Skin of body (tissue), 1 donor: ENCODE measurements at regions not wholly inside any gene's neighbourhood (a gene's known extent, or its start where the extent isn't known, plus 50 kb on each side); places are given as distances from the start of the nearest gene placed in this dataset.

ENCODE experiments used
- DNase-seq: peaks from one replicate; lab custom pipeline; 2025; lab: John Stamatoyannopoulos, UW

DNA sequence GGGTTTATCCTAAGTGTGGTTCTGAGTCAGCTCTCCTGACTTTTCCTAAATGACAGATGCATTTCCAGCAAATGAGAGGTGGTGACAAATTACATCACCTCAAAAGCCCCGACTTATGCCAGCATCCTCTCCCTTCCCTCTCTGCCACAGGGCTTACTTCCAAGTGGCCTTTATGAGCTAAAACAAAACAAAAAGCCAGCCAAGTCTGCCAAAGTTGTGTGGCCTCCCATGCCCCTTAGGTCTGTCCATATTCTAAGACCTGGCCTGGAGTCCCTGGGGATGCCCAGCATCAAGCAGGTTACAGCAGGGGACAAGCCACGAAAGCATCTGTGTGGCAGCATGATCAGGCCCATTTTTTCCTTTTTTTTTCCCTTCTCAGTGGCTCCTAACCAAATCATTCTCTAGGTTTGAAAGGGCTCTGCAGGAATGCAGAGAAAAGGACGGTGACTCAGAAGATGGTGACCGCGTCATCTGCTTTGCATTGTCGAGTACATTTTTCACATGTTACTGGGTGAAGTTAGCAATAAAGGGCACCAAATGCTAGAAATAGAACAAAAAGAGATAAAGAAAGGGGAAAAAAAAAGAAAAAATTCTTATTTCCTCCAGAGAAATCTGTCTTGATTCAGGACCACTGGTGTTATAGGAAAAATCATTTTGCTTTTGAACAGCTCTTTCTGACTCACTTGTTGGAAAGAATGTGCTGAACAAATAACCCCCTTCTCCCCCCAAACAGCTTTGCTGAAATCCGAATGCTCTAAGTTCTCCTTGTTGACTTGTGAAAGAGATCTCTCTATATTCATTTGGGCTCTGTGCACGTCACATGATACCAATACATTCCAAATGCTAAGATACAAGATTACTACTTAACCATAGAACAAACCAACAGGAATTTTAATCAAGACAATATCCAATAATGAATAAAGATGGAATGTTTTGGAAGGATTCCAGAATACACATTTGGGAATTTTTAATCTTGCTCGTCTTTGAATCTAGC is 178.7 kb downstream of the EN1 start:
- peak; percentile 88 for DNase-seq

DNA sequence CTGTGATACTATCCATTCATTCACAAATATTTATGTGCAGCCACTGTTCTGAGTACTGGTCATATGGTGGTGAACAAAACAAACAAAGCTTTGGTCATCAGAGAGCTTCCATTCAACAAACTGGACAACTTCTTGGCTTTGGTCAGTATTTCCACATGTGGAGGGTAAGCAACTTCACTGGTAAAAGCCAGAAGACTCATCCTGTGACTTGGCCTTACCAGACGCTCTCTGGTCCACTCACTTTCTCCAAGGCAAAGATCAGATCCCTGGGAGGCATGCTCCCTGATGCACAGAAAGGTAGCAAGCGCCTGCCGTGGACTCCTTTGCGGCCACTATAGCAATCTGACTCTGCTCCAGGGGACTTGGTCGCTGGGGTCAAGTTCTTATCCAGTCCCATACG is 179.5 kb downstream of the EN1 start:
- no peak for DNase-seq

DNA sequence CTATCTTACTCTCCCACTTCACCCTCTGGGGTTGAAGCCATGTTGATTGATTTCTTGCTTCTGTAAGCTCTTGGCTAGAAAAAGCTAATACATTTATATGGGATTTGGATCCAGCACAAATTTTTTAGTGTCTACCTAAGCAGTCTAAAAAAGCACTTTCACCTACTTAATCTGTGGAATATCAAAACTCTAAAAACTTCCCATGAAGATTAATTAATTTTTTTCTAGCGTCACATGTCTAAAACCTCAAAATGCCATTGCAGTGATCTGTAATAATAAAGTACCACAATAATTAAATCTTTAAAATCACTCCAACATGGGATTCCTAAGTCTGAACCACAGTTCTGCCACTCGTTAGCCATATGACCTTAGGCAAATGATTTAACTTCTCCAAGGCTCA is 180.1 kb downstream of the EN1 start:
- DNase-seq: peak; percentile 16

DNA sequence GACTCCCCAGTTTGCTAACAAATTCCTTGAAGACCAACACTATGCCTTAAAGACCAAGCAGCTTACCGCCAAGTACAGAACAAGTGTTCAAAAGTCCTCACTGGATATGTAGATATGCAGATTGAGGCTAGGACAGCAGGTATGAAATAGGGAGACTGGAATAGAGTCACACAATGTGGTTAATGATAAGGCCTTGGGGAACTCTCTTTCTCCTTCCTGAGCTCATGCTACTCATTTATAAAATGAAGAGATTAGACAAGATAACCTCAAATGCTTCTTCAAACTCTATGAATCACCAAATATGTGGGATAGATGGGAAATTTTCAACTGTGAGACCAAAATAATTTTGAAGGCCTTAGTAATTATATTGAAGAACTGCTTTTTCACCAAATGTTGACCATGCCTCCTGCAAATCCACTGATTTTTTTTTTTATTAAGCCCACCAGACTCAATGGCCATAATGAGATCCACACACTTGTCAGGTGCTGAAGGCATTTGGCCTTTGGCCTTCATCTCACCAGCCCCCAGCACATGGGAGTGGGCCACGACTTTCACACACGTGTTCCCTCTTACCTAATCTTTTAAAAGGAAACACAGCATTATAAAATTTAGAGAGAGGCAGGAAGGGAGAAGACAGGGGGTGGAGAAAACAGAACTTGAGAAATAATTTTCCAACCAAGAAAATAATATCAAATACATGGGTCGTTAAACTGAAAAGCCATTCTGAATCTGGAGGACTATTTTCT is 181.5 kb downstream of the EN1 start:
- no peak for DNase-seq

DNA sequence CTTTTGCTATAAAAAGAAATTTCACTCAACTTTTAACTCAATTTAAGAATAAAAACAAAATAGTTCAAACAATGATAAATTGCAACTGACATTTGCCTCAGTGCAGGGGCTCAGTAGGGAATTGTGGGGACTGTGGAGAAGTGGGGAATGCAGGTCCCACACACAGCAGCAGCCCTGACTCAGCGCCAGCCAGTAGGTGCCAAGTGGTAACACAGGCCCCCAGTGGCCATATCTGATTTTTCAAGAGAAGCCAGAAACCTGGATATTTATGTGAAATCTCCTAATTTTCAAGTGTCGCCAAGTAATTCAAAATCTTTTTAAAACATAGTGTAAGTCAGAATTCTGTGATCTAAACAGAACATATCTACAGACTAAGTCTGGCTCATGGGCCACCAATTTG is 186.3 kb downstream of the EN1 start:
- DNase-seq: no peak

DNA sequence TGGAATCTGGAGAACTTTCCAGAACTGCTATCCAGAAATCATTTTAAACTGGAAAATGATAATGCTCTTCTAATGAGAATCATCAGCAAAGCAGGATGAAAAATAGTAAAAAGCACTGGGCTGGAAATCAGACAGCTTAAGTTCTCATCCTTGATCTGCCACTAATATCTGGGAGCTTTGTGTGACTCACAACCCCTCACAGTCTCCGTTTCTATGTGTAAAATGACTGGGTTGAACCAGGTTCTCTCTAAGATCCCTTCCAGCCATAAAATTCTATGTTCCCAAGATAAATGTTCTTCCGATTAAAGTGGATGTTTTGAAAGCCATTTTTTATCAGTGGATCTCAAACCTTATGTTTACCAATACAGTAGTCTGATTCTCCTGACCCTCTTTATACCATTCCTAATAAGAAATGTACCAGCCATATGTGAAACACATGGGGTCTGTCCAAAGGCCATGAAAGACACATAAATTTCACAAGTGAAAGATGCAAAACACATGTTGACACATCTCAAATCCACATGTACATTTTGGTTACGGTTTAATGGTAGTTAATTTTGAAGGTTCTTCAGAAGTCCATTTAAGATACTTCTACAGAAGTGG is 188.8 kb downstream of the EN1 start:
- peak; percentile 31 for DNase-seq

DNA sequence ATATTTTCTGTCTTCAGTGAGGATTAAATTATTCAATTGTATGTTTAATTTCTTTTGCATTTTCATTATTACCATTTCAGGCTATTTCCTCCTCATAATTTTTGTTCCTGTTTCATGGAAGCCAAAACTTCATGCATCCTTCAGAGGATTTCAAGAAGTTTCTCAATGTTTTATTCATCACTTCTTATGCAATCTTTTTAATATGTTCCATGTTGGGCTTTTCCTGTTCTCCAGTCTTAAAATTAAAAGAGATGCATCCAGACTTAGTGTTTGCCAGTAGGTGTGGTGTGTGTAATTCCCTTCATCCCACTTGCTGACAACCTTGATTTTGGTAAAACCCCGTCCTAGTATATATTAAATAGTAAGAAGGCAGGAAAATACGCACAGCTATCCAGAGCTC is 190.0 kb downstream of the EN1 start:
- peak; percentile 37 for DNase-seq

DNA sequence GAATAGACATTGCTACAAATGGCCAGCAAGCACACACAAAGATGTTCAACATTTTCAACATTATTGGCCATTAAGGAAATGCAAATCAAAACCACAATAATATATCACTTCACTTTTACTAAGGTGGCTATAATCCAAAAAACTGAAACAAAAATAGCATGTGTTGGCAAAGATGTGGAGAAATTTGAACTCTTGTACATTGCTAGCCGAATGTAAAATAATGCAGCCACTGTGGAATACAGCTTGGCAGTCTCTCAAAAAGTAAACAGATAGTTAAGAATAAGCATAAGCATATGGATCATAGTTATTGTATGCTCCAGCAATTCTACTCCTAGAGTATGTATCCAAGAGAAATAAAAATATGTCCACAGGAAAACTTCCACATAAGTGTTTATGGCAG is 192.5 kb downstream of the EN1 start:
- DNase-seq: peak; percentile 62

DNA sequence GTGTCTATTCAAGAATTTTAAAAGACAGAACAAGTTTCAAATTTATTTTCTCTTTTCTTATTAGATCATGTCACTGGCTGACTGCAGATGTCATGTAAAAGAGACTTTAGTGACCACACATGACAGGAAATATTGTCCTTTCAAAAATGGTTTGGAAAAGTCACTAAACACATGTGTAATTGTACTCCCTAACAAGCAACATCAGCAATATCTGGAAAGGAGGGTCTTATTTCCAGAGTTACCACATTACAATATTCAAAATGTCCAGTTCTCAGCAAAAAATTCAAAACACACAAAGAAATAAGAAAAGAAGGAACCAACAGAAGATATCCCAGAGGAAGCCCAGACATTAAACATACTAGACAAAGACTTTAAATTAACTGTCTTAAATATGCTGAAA is 197.1 kb downstream of the EN1 start:
- no peak for DNase-seq

DNA sequence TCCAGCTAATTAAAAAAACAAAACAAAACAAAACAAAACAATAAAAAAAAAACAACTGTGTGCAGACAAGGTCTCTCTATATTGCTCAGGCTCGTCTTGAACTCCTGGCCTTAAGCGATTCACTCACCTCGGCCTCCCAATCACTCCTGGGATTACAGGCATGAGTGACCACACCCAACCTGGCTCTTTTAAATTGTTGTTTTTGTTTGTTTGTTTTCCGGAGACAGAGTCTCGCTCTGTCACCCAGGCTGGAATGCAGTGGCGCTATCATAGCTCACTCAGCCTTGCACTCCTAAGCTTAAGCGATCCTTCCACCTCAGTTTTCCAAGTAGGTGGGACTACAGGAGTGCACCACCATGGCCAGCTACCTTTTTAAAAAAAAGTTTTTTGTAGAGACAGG is 201.6 kb downstream of the EN1 start:
- no peak for DNase-seq

DNA sequence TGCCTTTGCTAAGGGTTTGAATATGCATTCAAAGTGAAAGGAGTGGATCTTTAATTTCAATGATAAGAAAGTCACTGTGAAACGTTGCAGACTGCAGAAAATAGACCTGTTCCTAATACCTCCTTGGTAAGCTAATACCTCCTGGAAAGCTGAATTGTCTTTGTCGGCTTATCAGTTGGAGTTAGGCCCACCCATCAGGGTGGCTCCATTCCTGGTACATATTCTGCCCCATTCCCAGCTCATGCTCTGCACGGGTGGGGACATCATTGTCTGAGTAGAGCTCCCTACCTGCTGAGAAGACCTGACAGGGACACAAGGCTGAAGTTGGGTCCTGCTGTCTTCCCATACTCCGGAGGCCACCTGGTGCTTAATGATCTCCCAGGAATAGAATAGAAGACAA is 203.3 kb downstream of the EN1 start:
- DNase-seq: no peak

DNA sequence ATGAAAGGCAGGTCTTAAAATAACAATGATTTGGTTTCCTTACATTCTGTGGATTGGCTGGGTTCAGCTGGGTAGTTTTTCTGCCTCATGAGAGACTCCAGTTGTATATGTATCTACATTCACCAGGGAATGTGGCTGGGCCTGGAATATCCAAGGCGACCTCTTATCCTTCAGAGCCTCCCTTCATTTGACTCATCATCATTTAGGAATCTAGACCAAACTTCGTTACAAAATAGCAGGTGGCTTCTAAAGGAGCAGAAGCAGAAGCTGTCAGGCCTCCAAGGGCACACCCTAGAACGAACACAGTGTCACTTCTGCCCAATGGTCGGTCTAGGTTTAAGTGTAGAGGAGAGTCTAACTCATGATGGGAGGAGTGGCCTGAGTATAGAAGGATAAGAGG is 204.2 kb downstream of the EN1 start:
- no peak for DNase-seq

DNA sequence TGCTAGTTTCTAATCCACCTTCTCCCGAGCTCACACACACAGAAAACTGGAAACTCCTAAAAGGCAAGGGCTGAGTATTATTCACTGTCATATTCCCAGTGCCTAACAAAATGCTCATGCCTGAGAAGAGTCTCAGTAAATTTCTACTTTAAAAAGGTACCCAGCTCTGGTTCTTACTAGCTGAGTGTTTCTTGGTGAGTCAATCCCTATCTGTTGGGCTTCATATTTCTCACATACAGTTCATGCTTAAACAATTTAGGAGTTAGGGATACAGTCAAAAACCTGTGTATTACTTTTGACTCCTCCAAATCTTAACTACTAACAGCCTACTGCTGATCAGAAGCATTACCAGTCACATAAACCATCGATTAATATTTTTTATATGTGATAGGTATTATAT is 204.9 kb downstream of the EN1 start:
- DNase-seq: no peak

DNA sequence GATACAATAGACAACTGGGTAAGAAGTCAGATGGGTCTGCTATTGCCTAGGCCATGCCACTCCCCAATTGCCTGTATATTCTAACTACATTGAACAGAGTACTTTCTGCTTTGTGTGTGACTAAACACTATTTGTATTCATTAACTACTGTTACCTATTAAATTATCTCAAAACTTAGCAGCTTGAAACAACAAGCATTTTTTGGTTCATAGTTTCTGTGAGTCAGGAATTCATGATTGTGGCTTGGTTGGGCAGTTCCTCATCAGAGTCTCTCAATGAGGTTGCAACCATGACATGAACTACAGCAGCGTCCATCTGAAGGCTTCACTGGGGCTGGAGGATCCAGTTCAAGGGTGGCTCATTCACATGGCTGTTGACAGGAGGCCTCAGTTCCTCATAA is 205.7 kb downstream of the EN1 start:
- DNase-seq: no peak

DNA sequence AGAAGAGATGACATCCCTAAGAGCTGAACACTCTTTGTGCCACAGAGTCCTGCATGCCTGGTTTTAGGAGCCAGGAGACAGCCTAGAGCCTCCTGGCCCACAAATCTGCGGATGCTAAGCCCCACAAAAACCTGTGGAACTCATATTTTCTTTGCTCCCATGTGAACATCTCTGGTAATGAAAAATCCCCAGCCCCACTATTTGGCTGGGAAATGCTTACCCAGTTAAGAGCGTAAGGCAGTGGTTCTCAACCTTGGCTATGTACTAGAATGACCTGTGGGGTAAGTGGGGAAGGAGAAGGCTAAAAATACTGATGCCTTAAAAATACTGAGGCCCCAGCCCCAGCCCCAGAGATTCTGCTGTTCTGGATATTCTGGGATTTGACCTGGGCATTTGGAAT is 208.1 kb downstream of the EN1 start:
- no peak for DNase-seq

DNA sequence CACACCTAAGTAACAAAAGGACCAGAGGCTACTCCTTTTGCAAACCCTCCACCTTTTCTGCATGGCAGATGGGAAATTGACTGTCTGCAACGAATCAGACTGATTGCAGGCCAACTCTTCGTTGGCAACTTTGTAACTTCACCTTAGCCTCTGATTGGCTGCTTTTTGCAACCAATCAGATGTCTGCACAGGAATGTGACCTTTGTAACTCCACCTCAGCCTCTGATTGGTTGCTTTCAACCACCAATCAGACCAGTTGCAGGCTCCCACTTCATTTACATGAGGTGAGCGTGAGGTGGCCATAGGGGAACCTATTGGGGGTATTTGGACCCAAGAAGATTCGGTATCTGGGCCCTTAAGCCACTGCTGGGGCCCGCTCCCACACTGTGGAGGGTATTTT is 209.0 kb downstream of the EN1 start:
- DNase-seq: no peak

DNA sequence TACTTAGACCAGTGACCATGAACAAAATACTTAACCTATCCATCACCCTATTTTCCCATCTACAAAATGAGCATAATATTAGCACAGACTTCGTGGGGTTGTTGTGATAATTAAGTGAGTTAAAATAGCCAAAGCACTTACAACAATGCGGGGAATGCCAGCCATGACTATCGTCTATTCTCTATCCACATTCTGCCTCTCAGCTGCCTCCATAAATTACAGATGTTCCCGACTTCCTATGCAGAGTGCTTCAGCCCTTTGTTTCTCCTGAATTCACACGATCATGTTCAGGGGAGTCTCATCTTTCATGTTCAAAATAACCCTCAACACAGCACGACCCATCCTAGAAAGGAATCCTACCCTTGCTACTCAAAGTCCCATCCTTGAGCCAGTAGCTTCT is 211.6 kb downstream of the EN1 start:
- no peak for DNase-seq

DNA sequence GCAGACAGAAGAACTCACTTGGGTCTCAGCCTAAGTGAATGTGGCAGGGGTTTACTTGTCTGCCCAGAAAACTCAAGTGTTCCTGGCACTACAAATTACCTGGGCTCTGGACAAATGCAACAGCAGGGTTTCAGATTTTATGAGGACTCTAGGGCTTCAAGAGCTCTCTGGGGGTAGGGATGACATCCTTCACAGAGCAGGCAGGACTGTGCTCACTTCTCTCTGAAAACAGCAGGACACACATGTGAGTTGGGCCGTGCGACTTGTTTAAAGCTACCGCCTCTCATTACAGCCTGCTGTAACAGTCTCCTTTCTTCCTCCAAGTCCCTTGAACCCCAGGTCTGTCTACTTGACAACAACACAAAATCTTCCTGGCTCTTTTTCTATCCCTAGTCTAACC is 212.6 kb downstream of the EN1 start:
- no peak for DNase-seq

DNA sequence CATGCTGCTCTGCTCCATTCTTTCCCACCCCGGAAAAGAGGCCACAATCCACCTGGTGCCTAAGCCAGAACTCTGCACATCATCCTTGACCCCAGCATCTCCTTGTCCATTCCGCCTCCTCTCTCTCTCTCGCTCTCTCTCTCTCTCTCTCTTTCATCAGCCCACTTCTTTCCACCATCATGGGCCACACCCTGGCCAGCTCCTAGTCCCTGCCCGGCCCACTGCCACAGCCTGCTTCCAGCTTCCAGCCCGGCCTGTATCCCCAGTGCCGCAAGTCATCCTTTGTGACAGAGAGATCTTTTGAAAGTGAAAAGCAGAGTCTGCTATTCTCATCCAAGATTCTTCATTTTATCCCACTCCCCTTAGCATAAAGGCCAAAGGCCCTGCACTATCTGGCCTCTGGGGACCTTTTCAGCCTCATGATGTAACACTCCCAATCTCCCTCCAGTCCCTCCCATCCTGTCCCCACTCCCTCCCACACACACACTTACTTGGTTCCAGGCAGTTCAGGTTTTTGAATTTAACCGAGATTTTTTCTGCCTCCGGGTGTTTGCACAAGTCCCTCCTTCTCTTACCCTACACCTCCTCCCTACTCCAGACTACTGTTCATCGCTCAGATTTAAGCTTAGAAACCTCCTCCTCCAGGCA is 214.0 kb downstream of the EN1 start:
- DNase-seq: no peak

DNA sequence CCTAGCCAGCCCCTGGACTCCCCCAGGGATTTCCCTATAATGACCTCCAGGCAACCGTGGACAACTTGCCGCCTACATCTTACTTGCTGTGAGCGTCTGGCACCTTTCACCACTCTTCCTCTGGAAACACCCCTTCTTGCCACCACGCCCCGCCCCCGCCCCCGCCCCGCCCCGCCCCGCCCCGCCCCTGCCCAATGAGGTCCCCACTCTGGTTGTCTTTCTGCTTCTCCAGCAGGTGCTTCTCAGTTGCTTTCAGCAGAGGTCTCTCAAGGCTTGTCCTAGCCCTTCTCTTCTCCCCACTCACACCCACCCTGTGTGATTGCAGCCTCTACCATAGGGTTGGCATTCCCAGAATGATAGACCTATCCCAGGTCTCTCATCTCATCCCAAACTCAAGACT is 214.5 kb downstream of the EN1 start:
- no peak for DNase-seq

DNA sequence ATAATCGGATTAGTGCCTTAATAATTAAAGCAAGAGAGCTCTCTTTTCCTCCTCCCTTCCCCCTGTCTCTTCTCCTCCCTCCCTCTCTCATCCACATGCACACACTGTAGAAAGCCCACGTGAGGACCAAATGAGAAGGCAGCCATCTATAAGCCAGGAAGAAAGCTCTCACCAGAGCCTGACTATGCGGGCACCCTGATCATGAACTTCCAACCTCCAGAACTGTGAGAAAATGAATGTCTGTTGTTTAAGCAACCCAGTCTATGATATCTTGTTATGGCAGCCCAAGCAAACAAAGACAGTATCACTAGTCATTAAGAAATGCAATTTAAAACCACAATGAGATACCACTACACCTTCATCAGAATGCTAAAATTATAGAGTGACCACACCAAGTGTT is 220.3 kb downstream of the EN1 start:
- no peak for DNase-seq

DNA sequence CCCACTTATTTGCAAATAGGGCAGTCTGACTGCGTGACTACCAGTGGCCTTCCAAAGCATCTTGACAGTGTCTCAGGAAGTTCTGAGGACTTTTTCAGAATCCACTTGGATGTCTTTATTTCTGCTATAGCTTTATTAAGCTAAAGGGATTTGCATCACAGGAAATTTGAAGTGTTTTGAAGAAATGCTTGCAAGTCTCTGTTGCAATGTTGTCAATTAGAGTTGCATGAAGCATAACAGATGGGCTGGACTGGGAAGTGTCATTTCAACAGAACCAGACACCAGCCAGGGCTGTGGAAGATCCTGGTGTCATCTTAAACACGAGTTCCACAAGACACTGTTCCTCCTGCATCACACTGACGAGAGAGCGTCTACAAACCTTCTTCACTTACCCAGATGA is 224.5 kb downstream of the EN1 start:
- peak; percentile 51 for DNase-seq
